Upper lobe of right lung (tissue), 1 donor: ENCODE measurements at regions not wholly inside any gene's neighbourhood (a gene's known extent, or its start where the extent isn't known, plus 50 kb on each side); places are given as distances from the start of the nearest gene placed in this dataset.

Experiments used
- ATAC-seq: fragments of 200-7000 bp; cut with Tn5 transposase; one replicate; pipeline ENCODE4 v1.9.1; 2020; ENCODE audit warnings: mild to moderate bottlenecking, moderate library complexity
- DNase-seq: peaks from one replicate; pipeline ENCODE4 v3.0.0-alpha.2; 2020
- H3K27ac ChIP-seq: fragments of 200-600 bp; one replicate; pipeline ENCODE4 v1.8.0; 2022
- H3K27me3 ChIP-seq: fragments of 200-600 bp; one replicate; pipeline ENCODE4 v1.8.0; 2022; ENCODE audit warnings: mild to moderate bottlenecking
- H3K36me3 ChIP-seq: fragments of 200-600 bp; one replicate; pipeline ENCODE4 v1.8.0; 2022
- H3K4me1 ChIP-seq: fragments of 200-600 bp; one replicate; pipeline ENCODE4 v1.8.0; 2022
- H3K4me3 ChIP-seq: fragments of 200-600 bp; one replicate; pipeline ENCODE4 v1.8.0; 2022; ENCODE audit warnings: mild to moderate bottlenecking
- H3K9me3 ChIP-seq: fragments of 200-600 bp; one replicate; pipeline ENCODE4 v1.8.0; 2022
- intact Hi-C: fragments of 100-400 bp; cut with DNase I; formaldehyde crosslinking; loops from one replicate; pipeline ENCODE4 v1.11.0; 2022
- TF ChIP-seq, protein P1 (sequence below): fragments of 200-600 bp; IDR thresholded peaks from one replicate; pipeline ENCODE4 v1.8.0; 2022; ENCODE audit warnings: antibody characterized with exemption
- donor health status: DM: no; HTN: yes; CAD: no; lungs with severe emphysema.

DNA sequence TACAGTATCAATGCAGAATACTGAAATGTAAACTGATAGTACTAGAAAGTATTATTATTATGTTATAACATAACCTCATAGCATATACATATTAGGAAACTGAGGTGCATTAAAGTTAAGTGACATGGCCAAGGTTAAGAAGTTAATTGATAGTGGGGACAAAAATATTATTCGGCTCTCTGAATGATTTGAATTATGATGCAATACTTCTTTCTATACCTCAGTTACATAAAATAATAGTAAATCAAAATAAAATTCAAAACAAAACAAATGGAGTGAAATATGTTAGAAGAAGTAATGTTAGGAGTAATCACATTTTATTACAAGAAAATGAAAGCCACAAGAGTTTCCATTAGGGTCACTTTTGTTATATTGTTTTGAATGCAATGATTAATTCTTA is 455.2 kb downstream of the PLA2G4A start:
- Histone ChIP-seq H3K9me3 (no peaks in the 10 kb centered on the region), H3K4me3 (no peak overlapping the region), H3K27ac (no peak overlapping the region), H3K4me1 (no peaks in the 10 kb centered on the region), H3K27me3 (no peaks in the 10 kb centered on the region), H3K36me3 (no peaks in the 10 kb centered on the region)
- DNase-seq (no peak), ATAC-seq (no peak)
- TF ChIP-seq, protein P1, sequence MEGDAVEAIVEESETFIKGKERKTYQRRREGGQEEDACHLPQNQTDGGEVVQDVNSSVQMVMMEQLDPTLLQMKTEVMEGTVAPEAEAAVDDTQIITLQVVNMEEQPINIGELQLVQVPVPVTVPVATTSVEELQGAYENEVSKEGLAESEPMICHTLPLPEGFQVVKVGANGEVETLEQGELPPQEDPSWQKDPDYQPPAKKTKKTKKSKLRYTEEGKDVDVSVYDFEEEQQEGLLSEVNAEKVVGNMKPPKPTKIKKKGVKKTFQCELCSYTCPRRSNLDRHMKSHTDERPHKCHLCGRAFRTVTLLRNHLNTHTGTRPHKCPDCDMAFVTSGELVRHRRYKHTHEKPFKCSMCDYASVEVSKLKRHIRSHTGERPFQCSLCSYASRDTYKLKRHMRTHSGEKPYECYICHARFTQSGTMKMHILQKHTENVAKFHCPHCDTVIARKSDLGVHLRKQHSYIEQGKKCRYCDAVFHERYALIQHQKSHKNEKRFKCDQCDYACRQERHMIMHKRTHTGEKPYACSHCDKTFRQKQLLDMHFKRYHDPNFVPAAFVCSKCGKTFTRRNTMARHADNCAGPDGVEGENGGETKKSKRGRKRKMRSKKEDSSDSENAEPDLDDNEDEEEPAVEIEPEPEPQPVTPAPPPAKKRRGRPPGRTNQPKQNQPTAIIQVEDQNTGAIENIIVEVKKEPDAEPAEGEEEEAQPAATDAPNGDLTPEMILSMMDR = no peak
- intact Hi-C loops = no loop called here

DNA sequence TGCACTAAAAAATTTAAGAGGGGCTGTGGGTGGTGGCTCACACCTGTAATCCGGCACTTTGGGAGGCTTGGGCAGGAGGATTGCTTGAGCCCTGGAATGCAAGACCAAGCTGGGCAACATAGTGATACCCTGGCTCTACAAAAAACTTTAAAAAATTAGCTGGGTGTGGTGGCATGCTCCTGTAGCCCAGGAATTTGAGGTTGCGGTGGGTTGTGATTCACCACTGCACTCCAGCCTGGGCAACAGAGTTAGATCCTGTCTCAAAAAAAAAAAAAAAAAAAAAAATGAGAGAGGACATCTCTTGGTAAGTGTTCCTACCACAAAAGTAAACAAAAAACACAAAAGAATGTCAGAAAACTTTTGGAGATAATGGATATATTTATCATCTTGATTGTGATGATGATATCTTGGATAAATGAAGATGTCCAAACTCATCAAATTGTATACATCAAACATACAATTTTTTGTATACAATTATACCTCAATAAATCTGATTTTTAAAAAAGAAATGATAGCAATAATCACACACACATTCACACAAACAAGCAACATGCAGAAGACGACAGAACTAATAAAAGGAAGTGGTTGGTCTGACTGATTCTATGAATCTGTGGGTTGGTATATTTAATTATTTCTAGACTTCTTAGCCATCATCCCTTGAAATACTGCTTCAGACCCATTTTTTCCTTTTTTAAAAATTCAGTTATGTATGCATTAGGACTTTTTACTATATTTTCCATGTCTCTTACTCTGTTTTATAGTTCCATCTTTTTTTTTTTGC is 465.9 kb downstream of the PLA2G4A start:
- no peak for DNase-seq
- H3K4me1 ChIP-seq = no peaks in the 10 kb centered on the region
- TF ChIP-seq, protein P1 = no peak
- intact Hi-C loops = no loop called here
- no peak overlapping the region for H3K27ac ChIP-seq
- no peaks in the 10 kb centered on the region for H3K36me3 ChIP-seq
- H3K4me3 ChIP-seq = no peak overlapping the region
- no peaks in the 10 kb centered on the region for H3K27me3 ChIP-seq
- no peaks in the 10 kb centered on the region for H3K9me3 ChIP-seq
- ATAC-seq = no peak

DNA sequence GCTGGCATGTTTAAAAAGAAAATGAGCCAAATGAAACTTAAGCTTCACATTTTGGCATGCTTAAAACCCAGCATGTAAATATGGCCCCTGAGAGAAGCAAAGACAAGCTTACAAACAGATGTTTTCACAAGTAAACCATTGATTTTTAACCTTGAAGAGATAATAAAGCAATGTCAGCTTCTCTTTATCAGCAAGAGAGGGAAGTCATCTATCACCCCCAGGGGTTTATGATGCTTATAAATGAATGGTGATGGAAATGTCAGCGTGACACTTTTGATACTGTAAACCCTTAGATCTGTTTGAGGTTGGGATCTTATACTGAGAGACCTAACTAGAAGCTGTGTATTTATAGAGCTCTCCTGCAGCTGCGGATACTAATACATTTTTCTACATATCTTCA is 471.3 kb downstream of the PLA2G4A start:
- no peak overlapping the region for H3K27ac ChIP-seq
- TF ChIP-seq, protein P1 = no peak
- intact Hi-C loops = no loop called here

DNA sequence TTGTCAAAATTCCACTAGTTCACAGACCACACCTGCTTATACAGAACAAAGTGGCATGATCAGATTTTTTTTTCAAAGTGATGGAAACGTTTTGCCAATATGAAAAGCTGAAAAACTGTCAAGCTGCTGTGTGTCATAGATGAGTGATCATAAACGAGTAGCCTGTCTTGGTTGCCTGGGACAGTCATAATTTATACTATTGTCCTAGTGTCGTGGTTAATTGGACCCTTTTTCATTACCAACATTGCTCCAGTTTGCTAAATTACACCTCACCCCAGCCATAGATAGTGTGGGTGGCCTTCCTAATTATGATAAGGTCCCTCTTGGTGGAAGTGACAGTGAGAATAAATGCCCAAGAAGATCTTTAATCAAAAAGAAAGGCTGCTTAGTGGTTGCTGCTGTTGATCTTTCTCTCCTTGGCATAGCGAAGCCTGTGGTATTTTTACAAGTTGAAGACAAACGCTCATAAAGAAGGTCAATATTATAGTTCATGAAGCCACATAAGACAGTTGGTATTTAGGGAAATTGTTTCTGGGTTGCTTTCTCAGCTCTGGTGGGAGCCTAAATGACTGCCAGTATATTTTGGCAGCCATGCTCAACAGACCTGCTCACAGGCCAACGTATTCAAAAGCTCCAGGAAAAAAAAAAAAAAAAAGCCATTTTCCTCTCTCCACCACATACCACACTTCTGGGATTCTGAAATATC is 478.1 kb downstream of the PLA2G4A start:
- intact Hi-C loops = no loop called here
- H3K4me3 ChIP-seq = no peak overlapping the region
- DNase-seq = no peak
- H3K27me3 ChIP-seq = no peaks in the 10 kb centered on the region
- H3K4me1 ChIP-seq = no peaks in the 10 kb centered on the region
- no peaks in the 10 kb centered on the region for H3K36me3 ChIP-seq
- no peak overlapping the region for H3K27ac ChIP-seq
- no peak for ATAC-seq
- TF ChIP-seq, protein P1 = no peak
- H3K9me3 ChIP-seq = no peaks in the 10 kb centered on the region

More for the DNA sequence above, 471.3 kb downstream of the PLA2G4A start:
- DNase-seq (no peak), ATAC-seq (no peak)
- Histone ChIP-seq H3K4me1 (no peaks in the 10 kb centered on the region), H3K4me3 (no peak overlapping the region), H3K36me3 (no peaks in the 10 kb centered on the region), H3K9me3 (no peaks in the 10 kb centered on the region), H3K27me3 (no peaks in the 10 kb centered on the region)

DNA sequence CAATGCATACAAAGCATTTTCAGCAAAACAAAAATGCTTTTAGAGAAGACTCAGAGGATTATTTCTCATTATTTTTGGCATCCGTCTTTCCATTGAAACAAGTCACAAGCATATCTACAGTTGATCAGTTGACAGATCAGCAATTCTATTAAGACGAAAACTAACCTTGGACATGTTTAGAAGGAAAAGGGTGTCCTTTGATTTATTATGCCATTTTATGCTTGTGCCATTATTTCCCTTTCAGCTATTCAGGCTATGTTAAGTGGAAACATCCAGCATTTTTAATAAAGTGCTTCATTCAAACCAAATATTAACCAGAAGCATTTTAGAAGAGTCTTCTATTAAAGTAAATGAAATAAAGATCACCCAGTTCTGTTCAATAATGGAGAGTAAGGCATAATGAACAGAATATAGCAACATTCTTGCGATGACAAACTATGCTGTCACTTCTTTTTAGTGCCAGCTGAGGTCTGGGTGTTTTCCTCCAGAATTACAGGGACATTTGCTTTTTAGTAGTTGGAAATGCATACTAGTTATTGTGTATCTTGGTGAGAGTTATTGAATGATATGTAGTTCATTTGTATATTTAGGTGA is 481.4 kb downstream of the PLA2G4A start:
- Histone ChIP-seq H3K4me3 (no peak overlapping the region), H3K4me1 (no peaks in the 10 kb centered on the region), H3K27me3 (no peaks in the 10 kb centered on the region), H3K36me3 (no peaks in the 10 kb centered on the region), H3K27ac (no peak overlapping the region), H3K9me3 (no peaks in the 10 kb centered on the region)
- TF ChIP-seq, protein P1 = no peak
- DNase-seq = no peak
- intact Hi-C loops = no loop called here
- no peak for ATAC-seq
